Keratinocyte (primary cell): ENCODE measurements at regions not wholly inside any gene's neighbourhood (a gene's known extent, or its start where the extent isn't known, plus 50 kb on each side); places are given as distances from the start of the nearest gene placed in this dataset.

Experiments
- EZH2 ChIP-seq: IDR thresholded peaks from one replicate; pipeline ENCODE4 v1.6.1; 2012; ENCODE audit warnings: inconsistent platforms, mild to moderate bottlenecking, low read length, moderate library complexity
- TF ChIP-seq, protein P1 (sequence below), 3 experiments: IDR thresholded peaks in 1 of 3; conservative IDR thresholded peaks in 1 of 3; optimal IDR thresholded peaks in 1 of 3; 2 replicates in 2 of 3; 3 replicates in 1 of 3; pipeline versions ENCODE3 to v1.5.1; 2011; ENCODE audit warnings: low read length in 3 of 3, mild to moderate bottlenecking in 3 of 3, moderate library complexity in 2 of 3, control low read depth in 1 of 3, inconsistent platforms in 1 of 3; ENCODE audit not compliant: insufficient read depth in 2 of 3; ENCODE audit errors: extremely low read depth in 1 of 3

DNA sequence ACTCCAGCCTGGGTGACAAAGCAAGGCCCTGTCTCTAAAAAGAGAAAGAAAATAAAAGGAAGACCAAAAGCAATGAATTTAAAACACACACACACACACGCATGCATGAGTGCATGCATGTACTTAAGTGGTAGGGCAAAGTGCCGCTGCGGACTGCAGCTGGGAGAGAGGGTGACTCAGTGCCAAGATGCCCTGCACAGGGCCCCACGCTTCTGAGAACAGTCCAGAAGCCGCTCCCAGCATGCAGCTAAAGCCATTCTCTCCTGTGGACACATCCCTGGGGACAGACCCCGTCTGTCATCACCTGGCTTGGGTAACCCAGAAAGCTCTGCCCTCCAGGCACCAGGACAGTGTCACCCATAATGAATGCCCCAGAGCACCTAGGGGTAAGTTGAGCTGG lies 61.0 kb upstream of the MYL10 start:
- TF ChIP-seq, protein P1, sequence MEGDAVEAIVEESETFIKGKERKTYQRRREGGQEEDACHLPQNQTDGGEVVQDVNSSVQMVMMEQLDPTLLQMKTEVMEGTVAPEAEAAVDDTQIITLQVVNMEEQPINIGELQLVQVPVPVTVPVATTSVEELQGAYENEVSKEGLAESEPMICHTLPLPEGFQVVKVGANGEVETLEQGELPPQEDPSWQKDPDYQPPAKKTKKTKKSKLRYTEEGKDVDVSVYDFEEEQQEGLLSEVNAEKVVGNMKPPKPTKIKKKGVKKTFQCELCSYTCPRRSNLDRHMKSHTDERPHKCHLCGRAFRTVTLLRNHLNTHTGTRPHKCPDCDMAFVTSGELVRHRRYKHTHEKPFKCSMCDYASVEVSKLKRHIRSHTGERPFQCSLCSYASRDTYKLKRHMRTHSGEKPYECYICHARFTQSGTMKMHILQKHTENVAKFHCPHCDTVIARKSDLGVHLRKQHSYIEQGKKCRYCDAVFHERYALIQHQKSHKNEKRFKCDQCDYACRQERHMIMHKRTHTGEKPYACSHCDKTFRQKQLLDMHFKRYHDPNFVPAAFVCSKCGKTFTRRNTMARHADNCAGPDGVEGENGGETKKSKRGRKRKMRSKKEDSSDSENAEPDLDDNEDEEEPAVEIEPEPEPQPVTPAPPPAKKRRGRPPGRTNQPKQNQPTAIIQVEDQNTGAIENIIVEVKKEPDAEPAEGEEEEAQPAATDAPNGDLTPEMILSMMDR (optimal IDR thresholded peaks at IDR 0.05 in 1 of 3, IDR thresholded peaks at IDR 0.05 in 1 of 3, conservative IDR thresholded peaks at IDR 0.05 in 1 of 3; ENCODE audit: extremely low read depth in 1 of 3, insufficient read depth in 2 of 3, low read length in 3 of 3), result no peak
- no peak for TF ChIP-seq EZH2
